ENCODE measurements at regions not wholly inside any gene's neighbourhood (a gene's known extent, or its start where the extent isn't known, plus 50 kb on each side); places are given as distances from the start of the nearest gene placed in this dataset.

GRCh38 chr2:4725618-4726017 is 966.6 kb upstream of the SOX11 start:
- POLR2A ChIA-PET = no interaction called here
- no peak overlapping the region for H3K27ac ChIP-seq (ENCODE audit: extremely low read depth, low read depth, low read length)
- H3K4me1 ChIP-seq (ENCODE audit: control insufficient read depth, insufficient read depth, low read length) = no peaks in the 10 kb centered on the region
- no peaks in the 10 kb centered on the region for H3K9me3 ChIP-seq (ENCODE audit: control insufficient read depth, insufficient read depth, low read depth, low read length)
- no peak overlapping the region for H3K4me3 ChIP-seq (ENCODE audit: low read depth, low read length)
- H3K36me3 ChIP-seq (ENCODE audit: control insufficient read depth in 2 of 2, insufficient read depth in 1 of 2, low read length in 2 of 2) = no peaks in the 10 kb centered on the region
- CTCF ChIA-PET = no interaction called here
- TF ChIP-seq ZNF580 (tag by site-specific recombination; IDR thresholded peaks at IDR 0.05) (no peak), ZNF175 (tag by site-specific recombination; IDR thresholded peaks at IDR 0.05) (no peak), ZNF837 (tag by site-specific recombination; IDR thresholded peaks at IDR 0.05) (no peak), ZFP41 (tag by site-specific recombination; IDR thresholded peaks at IDR 0.05; ENCODE audit: borderline replicate concordance) (no peak), ZNF211 (tag by site-specific recombination; IDR thresholded peaks at IDR 0.05; ENCODE audit: low read depth) (no peak), KLF17 (tag by site-specific recombination; IDR thresholded peaks at IDR 0.05) (no peak), ZBTB20 (tag by site-specific recombination; IDR thresholded peaks at IDR 0.05) (no peak), ZNF510 (tag by site-specific recombination; IDR thresholded peaks at IDR 0.05; ENCODE audit: insufficient replicate concordance) (no peak), ZNF513 (tag by site-specific recombination; IDR thresholded peaks at IDR 0.05) (no peak)

- H3K27ac ChIP-seq (ENCODE audit: extremely low read depth, low read depth, low read length) = no peak overlapping the region
- ChIA-PET CTCF (interaction anchor here (0.8 kb wide), 1 partner anchor 10 kb away, joined by 3 read pairs; no protein-coding TSS in a partner anchor), POLR2A (no interaction called here)
- no peak for TF ChIP-seq KLF7 (tag by site-specific recombination; IDR thresholded peaks at IDR 0.05; ENCODE audit: borderline replicate concordance)
- TF ChIP-seq ZNF518A (tag by site-specific recombination; conservative IDR thresholded peaks at IDR 0.05; ENCODE audit: low read depth) = no peak
- no peak for TF ChIP-seq ZNF16 (tag by site-specific recombination; IDR thresholded peaks at IDR 0.05; ENCODE audit: low read depth)
- TF ChIP-seq ZNF37A (tag by site-specific recombination; IDR thresholded peaks at IDR 0.05) = no peak
- TF ChIP-seq YY1 (tag by site-specific recombination; IDR thresholded peaks at IDR 0.05) = no peak
- TF ChIP-seq ZNF776 (tag by site-specific recombination; IDR thresholded peaks at IDR 0.05; ENCODE audit: borderline replicate concordance) = no peak
- no peak for TF ChIP-seq INSM2 (tag by site-specific recombination; IDR thresholded peaks at IDR 0.05)
- TF ChIP-seq GLI4 (tag by site-specific recombination; IDR thresholded peaks at IDR 0.05) = no peak
- TF ChIP-seq ZNF747 (tag by site-specific recombination; IDR thresholded peaks at IDR 0.05) = no peak
- no peak for TF ChIP-seq PRDM4 (tag by site-specific recombination; IDR thresholded peaks at IDR 0.05)
- no peak for TF ChIP-seq ZNF555 (tag by site-specific recombination; conservative IDR thresholded peaks at IDR 0.05)
- no peak for TF ChIP-seq ZBTB10 (tag by site-specific recombination; IDR thresholded peaks at IDR 0.05)
- H3K9me3 ChIP-seq (ENCODE audit: control insufficient read depth, insufficient read depth, low read depth, low read length) = no peaks in the 10 kb centered on the region
- H3K4me3 ChIP-seq (ENCODE audit: low read depth, low read length) = no peak overlapping the region
- no peaks in the 10 kb centered on the region for H3K4me1 ChIP-seq (ENCODE audit: control insufficient read depth, insufficient read depth, low read length)
- no peaks in the 10 kb centered on the region for H3K36me3 ChIP-seq (ENCODE audit: control insufficient read depth in 2 of 2, insufficient read depth in 1 of 2, low read length in 2 of 2)
These were observed 959.6 kb upstream of the SOX11 start for GRCh38 chr2:4732560-4732959.
